Fibroblast of lung (primary cell): ENCODE measurements at regions not wholly inside any gene's neighbourhood (a gene's known extent, or its start where the extent isn't known, plus 50 kb on each side); places are given as distances from the start of the nearest gene placed in this dataset.

Experiments used
- CTCF ChIP-seq, 2 donors: IDR thresholded peaks in 1 of 2; conservative IDR thresholded peaks in 1 of 2; 1 replicate in 1 of 2; 2 replicates in 1 of 2; pipeline ENCODE4 v1.5.1; 2011 to 2012; ENCODE audit warnings: low read length in 2 of 2, control low read depth in 1 of 2, inconsistent platforms in 1 of 2, low read depth in 1 of 2, mild to moderate bottlenecking in 1 of 2
- EZH2 ChIP-seq: IDR thresholded peaks from 2 replicates; pipeline ENCODE4 v1.5.1; 2012; ENCODE audit warnings: low read length, control low read depth, mild to moderate bottlenecking; ENCODE audit errors: missing control alignments

- TF ChIP-seq CTCF (conservative IDR thresholded peaks at IDR 0.05 in 1 of 2, IDR thresholded peaks at IDR 0.05 in 1 of 2; ENCODE audit: low read depth in 1 of 2, low read length in 2 of 2): no peak
- no peak for TF ChIP-seq EZH2
Observed at GRCh38 chr2:199108056-199108455, 349.7 kb downstream of the SATB2 start.
